ENCODE measurements at regions not wholly inside any gene's neighbourhood (a gene's known extent, or its start where the extent isn't known, plus 50 kb on each side); places are given as distances from the start of the nearest gene placed in this dataset.

DNA sequence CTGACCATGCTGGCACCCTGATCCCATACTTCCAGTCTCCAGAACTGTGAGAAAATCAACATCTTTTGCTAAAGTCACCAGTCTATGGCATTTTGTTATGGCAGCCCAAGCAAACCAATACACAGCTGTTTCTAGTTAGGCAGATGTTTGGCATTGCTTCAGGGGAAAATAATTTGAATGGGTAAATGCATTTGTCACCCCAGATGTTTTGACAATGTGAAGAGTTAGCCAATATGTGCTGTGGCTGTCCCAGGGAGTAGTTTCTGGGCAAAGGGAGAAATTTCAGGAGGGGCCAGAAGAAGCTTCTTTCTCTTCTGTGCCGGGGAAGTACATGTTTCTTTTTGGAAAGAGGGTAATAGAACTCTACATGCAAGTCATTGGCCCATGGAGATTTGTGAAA is 619.0 kb downstream of the SLC4A3 start:
- H3K9me3 ChIP-seq: peaks cover 0 to 2% (median 0%) of the 10 kb centered on the region in 8 donors
- WGBS, 5 donors: 50 to 80% (median 57%) methylated on average over 1 of the region's 1 CpG
- H3K27me3 ChIP-seq (replicated peaks in 1 of 7): no peaks in the 10 kb centered on the region
- intact Hi-C loops (cut with DNase I; ENCODE audit: low total_unique reads): no loop called here
- TF ChIP-seq, protein P1, sequence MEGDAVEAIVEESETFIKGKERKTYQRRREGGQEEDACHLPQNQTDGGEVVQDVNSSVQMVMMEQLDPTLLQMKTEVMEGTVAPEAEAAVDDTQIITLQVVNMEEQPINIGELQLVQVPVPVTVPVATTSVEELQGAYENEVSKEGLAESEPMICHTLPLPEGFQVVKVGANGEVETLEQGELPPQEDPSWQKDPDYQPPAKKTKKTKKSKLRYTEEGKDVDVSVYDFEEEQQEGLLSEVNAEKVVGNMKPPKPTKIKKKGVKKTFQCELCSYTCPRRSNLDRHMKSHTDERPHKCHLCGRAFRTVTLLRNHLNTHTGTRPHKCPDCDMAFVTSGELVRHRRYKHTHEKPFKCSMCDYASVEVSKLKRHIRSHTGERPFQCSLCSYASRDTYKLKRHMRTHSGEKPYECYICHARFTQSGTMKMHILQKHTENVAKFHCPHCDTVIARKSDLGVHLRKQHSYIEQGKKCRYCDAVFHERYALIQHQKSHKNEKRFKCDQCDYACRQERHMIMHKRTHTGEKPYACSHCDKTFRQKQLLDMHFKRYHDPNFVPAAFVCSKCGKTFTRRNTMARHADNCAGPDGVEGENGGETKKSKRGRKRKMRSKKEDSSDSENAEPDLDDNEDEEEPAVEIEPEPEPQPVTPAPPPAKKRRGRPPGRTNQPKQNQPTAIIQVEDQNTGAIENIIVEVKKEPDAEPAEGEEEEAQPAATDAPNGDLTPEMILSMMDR (IDR thresholded peaks at IDR 0.05 in 8 of 11, conservative IDR thresholded peaks at IDR 0.05 in 3 of 11): no peak
- TF ChIP-seq POLR2A (IDR thresholded peaks at IDR 0.05) (no peak), POLR2AphosphoS5 (IDR thresholded peaks at IDR 0.05) (no peak)
- no peak overlapping the region for H3K4me3 ChIP-seq
- no peak overlapping the region for H3K27ac ChIP-seq
- no peaks in the 10 kb centered on the region for H3K4me1 ChIP-seq
- no peaks in the 10 kb centered on the region for H3K36me3 ChIP-seq
- no peak for DNase-seq

GRCh38 chr2:220247588-220248350 is 620.3 kb downstream of the SLC4A3 start:
- no peak for DNase-seq
- Histone ChIP-seq H3K27me3 (replicated peaks in 1 of 7) (no peaks in the 10 kb centered on the region), H3K36me3 (no peaks in the 10 kb centered on the region), H3K27ac (no peak overlapping the region), H3K4me1 (no peaks in the 10 kb centered on the region), H3K4me3 (no peak overlapping the region), H3K9me3 (peaks cover 0 to 3% (median 0%) of the 10 kb centered on the region in 8 donors)
- 75 to 87% (median 83%) methylated on average over 3 of the region's 3 CpGs for WGBS, 5 donors
- intact Hi-C loops (cut with DNase I; ENCODE audit: low total_unique reads): no loop called here
- TF ChIP-seq POLR2AphosphoS5 (IDR thresholded peaks at IDR 0.05) (no peak), POLR2A (IDR thresholded peaks at IDR 0.05) (no peak)
- TF ChIP-seq, protein P1 (IDR thresholded peaks at IDR 0.05 in 8 of 11, conservative IDR thresholded peaks at IDR 0.05 in 3 of 11): no peak

DNA sequence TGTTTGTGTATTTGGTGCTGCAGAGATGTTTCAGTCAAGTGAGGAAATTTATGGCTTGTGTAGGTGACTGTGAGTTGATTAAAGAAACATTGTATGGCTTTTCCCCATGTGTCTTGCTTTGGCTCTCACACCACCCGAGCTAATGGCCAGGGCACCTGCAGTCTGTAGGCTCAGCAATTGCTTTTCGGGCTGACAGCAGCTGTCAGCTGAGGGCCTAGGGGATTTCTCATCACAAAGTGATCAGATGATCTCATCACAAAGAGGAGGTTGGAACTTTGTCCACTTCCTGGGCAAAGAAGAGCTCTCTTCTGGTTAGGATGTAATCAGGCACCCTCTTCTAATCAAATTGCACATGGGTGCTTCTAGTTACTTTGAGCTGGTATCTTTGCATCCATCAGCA is 632.2 kb downstream of the SLC4A3 start:
- intact Hi-C loops (cut with DNase I; ENCODE audit: low total_unique reads): no loop called here
- no peak for TF ChIP-seq POLR2A (IDR thresholded peaks at IDR 0.05)
- TF ChIP-seq, protein P1 (IDR thresholded peaks at IDR 0.05 in 8 of 11, conservative IDR thresholded peaks at IDR 0.05 in 3 of 11): no peak
- no peak for TF ChIP-seq POLR2AphosphoS5 (IDR thresholded peaks at IDR 0.05)
- WGBS, 5 donors: 69 to 80% (median 72%) methylated on average over 2 of the region's 2 CpGs

DNA sequence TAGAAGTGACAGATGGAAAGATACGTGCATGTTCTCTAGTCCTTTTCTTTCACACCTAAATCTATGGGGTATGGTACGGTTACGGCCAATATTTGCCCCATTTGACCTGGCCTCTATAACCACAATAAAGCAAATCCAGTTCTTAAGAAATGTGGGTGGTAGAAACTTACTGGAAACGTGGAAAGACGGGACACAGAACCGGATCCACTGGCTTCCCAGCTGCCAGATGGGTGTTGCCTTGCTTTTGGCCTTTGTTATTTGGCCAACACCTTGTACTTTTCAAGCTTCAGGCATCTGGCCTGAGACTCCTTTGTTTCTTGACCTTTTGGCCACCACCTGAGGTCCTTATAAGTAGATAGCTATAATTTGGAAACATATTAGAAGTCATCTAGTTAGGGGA is 635.9 kb downstream of the SLC4A3 start:
- Histone ChIP-seq H3K9me3 (no peaks in the 10 kb centered on the region), H3K27ac (no peak overlapping the region), H3K36me3 (no peaks in the 10 kb centered on the region), H3K27me3 (replicated peaks in 1 of 7) (no peaks in the 10 kb centered on the region), H3K4me1 (no peaks in the 10 kb centered on the region), H3K4me3 (no peak overlapping the region)
- DNase-seq: no peak
- intact Hi-C loops (cut with DNase I; ENCODE audit: low total_unique reads): no loop called here
- WGBS, 5 donors: 85 to 97% (median 86%) methylated on average over 6 of the region's 6 CpGs
- TF ChIP-seq POLR2AphosphoS5 (IDR thresholded peaks at IDR 0.05): no peak

More for the DNA sequence above, 632.2 kb downstream of the SLC4A3 start:
- Histone ChIP-seq H3K36me3 (no peaks in the 10 kb centered on the region), H3K9me3 (no peaks in the 10 kb centered on the region), H3K27me3 (replicated peaks in 1 of 7) (no peaks in the 10 kb centered on the region), H3K4me1 (no peaks in the 10 kb centered on the region), H3K27ac (no peak overlapping the region), H3K4me3 (no peak overlapping the region)
- no peak for DNase-seq
